Gastrocnemius medialis (tissue), 4 donors: ENCODE measurements at regions not wholly inside any gene's neighbourhood (a gene's known extent, or its start where the extent isn't known, plus 50 kb on each side); places are given as distances from the start of the nearest gene placed in this dataset.

Source experiments
- ATAC-seq, 2 donors: fragments of 150-250 bp; one replicate each; pipeline ENCODE4 v1.9.1; 2016
- DNase-seq, 2 donors: peaks; one replicate each; pipeline ENCODE4 v3.0.0-alpha.2; 2019
- H3K27ac ChIP-seq, 4 donors: fragments of 200-600 bp; sonication (generic); 1 replicate in 1 of 4; 2 replicates in 3 of 4; pipeline ENCODE4 v1.5.1; 2016 to 2018; ENCODE audit warnings: mild to moderate bottlenecking in 2 of 4, moderate library complexity in 1 of 4
- H3K27me3 ChIP-seq, 3 donors: fragments of 200-600 bp; sonication (generic) in 2 of 3; 1 replicate in 1 of 3; 2 replicates in 2 of 3; pipeline versions ENCODE4 v1.5.1 to v1.6.0; 2016 to 2019; ENCODE audit warnings: mild to moderate bottlenecking in 1 of 3, moderate library complexity in 1 of 3
- H3K36me3 ChIP-seq, 2 donors: fragments of 200-600 bp; sonication (generic) in 1 of 2; one replicate each; pipeline ENCODE4 v1.5.1; 2017 to 2018
- H3K4me1 ChIP-seq, 2 donors: fragments of 200-600 bp; sonication (generic) in 1 of 2; one replicate each; pipeline ENCODE4 v1.5.1; 2016 to 2017; ENCODE audit warnings: mild to moderate bottlenecking in 2 of 2
- H3K4me3 ChIP-seq, 4 donors: fragments of 200-600 bp; sonication (generic) in 3 of 4; 1 replicate in 1 of 4; 2 replicates in 3 of 4; pipeline ENCODE4 v1.5.1; 2016 to 2019; ENCODE audit warnings: mild to moderate bottlenecking in 2 of 4
- H3K9me3 ChIP-seq, 3 donors: fragments of 200-600 bp; sonication (generic) in 2 of 3; 1 replicate in 1 of 3; 2 replicates in 2 of 3; pipeline ENCODE4 v1.5.1; 2016 to 2019
- CTCF ChIP-seq, 5 experiments: fragments of 450-650 bp in 3 of 5; fragments of 200-600 bp in 2 of 5; sonication (generic) in 2 of 5; IDR thresholded peaks in 4 of 5; conservative IDR thresholded peaks in 1 of 5; 1 replicate in 4 of 5; 2 replicates in 1 of 5; pipeline ENCODE4 v1.5.1; 2016 to 2019; ENCODE audit warnings: antibody characterized with exemption in 5 of 5, mild to moderate bottlenecking in 3 of 5, moderate library complexity in 3 of 5
- POLR2A ChIP-seq, 2 donors: fragments of 450-650 bp; IDR thresholded peaks; one replicate each; pipeline ENCODE4 v1.6.1; 2017; ENCODE audit warnings: antibody characterized with exemption in 2 of 2, mild to moderate bottlenecking in 2 of 2, moderate library complexity in 2 of 2
- in situ Hi-C, 4 donors: fragments of 200-750 bp; cut with MboI; loops; one replicate each; pipeline versions ENCODE4 v1.15.0 to v1.8.0; 2017; ENCODE audit warnings: low sequenced_read_pairs in 4 of 4
- intact Hi-C: fragments of 100-400 bp; cut with DNase I; formaldehyde crosslinking; loops from one replicate; pipeline ENCODE4 v1.15.1; 2023; ENCODE audit warnings: low total_unique reads

GRCh38 chr6:144768551-144769075, 483.5 kb downstream of the UTRN start:
- peaks cover 14 to 25% of the 10 kb centered on the region in 2 donors for H3K4me1 ChIP-seq
- H3K36me3 ChIP-seq = no peaks in the 10 kb centered on the region
- H3K27ac ChIP-seq = peak overlapping the region in 2 of 4 donors; percentile 2 to 46
- TF ChIP-seq POLR2A (IDR thresholded peaks at IDR 0.05) (no peak), CTCF (IDR thresholded peaks at IDR 0.05 in 4 of 5, conservative IDR thresholded peaks at IDR 0.05 in 1 of 5) (no peak)
- intact Hi-C loops (no loop called here), in situ Hi-C loops (no loop called here)
- H3K4me3 ChIP-seq = no peak overlapping the region
- no peaks in the 10 kb centered on the region for H3K27me3 ChIP-seq
- no peaks in the 10 kb centered on the region for H3K9me3 ChIP-seq
- no peak for DNase-seq
- ATAC-seq = no peak

DNA sequence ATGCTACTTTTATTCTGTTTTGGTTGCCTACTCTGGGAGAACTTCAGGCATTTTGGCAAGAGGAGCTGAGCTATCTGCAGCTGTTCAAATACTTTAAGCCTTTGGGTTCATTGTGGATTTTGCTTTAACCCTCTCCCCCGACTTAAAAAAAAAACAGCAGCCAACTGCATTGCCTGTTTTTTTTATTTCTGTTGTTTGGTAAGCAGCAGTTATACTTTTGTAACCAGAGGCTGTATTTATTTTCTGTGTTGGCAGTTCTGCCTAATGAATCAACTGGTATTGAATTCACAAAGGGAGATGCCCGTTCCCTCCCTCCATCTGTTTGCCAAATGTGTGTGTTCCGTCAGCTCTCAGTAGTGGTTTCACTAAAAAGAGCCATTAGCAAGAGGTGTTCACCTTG, 484.0 kb downstream of the UTRN start:
- Histone ChIP-seq H3K27me3 (no peaks in the 10 kb centered on the region), H3K27ac (peak overlapping the region in 3 of 4 donors; percentile 2 to 46 (median 17)), H3K36me3 (peaks cover 0 to 2% of the 10 kb centered on the region in 2 donors), H3K4me3 (no peak overlapping the region), H3K9me3 (no peaks in the 10 kb centered on the region), H3K4me1 (peaks cover 14 to 25% of the 10 kb centered on the region in 2 donors)
- in situ Hi-C loops = no loop called here
- ATAC-seq (peak in 1 of 2 donors; percentile 52), DNase-seq (no peak)
- TF ChIP-seq POLR2A (IDR thresholded peaks at IDR 0.05) = no peak
- no peak for TF ChIP-seq CTCF (IDR thresholded peaks at IDR 0.05 in 4 of 5, conservative IDR thresholded peaks at IDR 0.05 in 1 of 5)
- intact Hi-C loops = no loop called here

DNA sequence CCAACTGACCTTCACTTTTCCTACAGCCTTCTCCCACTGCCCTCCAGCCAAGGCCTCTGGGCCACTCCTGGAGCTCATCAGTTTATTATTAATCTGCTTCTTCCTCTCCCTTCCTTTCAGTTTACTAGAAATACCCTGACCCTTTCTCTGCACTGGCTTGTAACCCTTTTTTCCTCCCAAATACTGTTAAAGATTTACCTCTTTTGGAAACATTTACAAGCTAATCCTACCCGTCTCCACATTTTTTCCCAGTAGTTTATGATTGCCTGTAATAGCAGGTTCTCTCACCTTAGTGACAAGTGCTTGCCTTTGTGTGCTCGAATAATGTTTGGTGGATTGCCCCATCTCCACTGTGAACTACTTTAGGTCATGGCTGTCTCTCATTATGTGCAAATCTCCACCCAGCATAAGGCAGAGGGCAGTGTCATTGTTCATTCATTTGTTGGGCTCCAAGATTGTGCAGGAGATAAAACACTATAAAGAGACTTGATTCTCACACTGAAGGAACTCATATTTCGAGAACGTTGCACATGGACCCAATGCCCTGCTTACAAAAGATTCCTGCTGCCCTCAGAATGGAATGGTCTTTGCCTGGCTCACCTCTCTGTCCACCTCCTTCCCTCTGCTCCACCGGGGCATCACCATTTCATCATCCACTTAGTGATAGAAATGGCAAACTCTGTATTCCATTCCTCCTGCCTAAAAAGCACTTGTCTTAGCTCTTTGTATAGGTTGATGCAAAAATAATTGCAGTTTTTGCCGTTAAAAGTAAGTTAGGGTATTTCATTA, 491.1 kb downstream of the UTRN start:
- Histone ChIP-seq H3K4me1 (no peaks in the 10 kb centered on the region), H3K4me3 (no peak overlapping the region), H3K36me3 (peaks cover 0 to 8% of the 10 kb centered on the region in 2 donors), H3K9me3 (no peaks in the 10 kb centered on the region), H3K27me3 (no peaks in the 10 kb centered on the region), H3K27ac (no peak overlapping the region)
- intact Hi-C loops (no loop called here), in situ Hi-C loops (no loop called here)
- DNase-seq = no peak
- ATAC-seq = no peak
- TF ChIP-seq POLR2A (IDR thresholded peaks at IDR 0.05) (no peak), CTCF (IDR thresholded peaks at IDR 0.05 in 4 of 5, conservative IDR thresholded peaks at IDR 0.05 in 1 of 5) (no peak)

- in situ Hi-C loops (no loop called here), intact Hi-C loops (no loop called here)
- peaks cover 0 to 9% of the 10 kb centered on the region in 2 donors for H3K36me3 ChIP-seq
- no peaks in the 10 kb centered on the region for H3K4me1 ChIP-seq
- H3K4me3 ChIP-seq = no peak overlapping the region
- DNase-seq (no peak), ATAC-seq (no peak)
- no peaks in the 10 kb centered on the region for H3K27me3 ChIP-seq
- no peaks in the 10 kb centered on the region for H3K9me3 ChIP-seq
- H3K27ac ChIP-seq = no peak overlapping the region
- TF ChIP-seq POLR2A (IDR thresholded peaks at IDR 0.05) (no peak), CTCF (IDR thresholded peaks at IDR 0.05 in 4 of 5, conservative IDR thresholded peaks at IDR 0.05 in 1 of 5) (no peak)
Observed at GRCh38 chr6:144777249-144777648, 492.1 kb downstream of the UTRN start.
